IMR-90 (cell line): ENCODE measurements at regions not wholly inside any gene's neighbourhood (a gene's known extent, or its start where the extent isn't known, plus 50 kb on each side); places are given as distances from the start of the nearest gene placed in this dataset.

ENCODE experiments used
- ATAC-seq: fragments of 200-7000 bp; cut with Tn5 transposase; 2 replicates; pipeline ENCODE4 v1.9.1; 2020; ENCODE audit warnings: low read depth, mild to moderate bottlenecking, moderate library complexity
- BruUV-seq: library from RNA; stranded (reverse); fragments of 400-500 nt; replicated peaks from 2 replicates; lab custom pipeline; 2021; lab: Mats Ljungman, UMichigan
- CTCF ChIA-PET: fragments of 300-600 bp; formaldehyde crosslinking; extraction: SDS; loops from one replicate; lab custom pipeline; 2021; ENCODE audit warnings: antibody characterized with exemption; lab: Yijun Ruan, JAX
- POLR2A ChIA-PET: fragments of 300-600 bp; sonication (Branson Sonifier 250); formaldehyde crosslinking; loops from one replicate; lab custom pipeline; 2022; ENCODE audit warnings: antibody characterized with exemption; ENCODE audit not compliant: unreplicated experiment; lab: Charles Lee
- DNase-seq: peaks from one replicate; pipeline ENCODE4 v3.0.0; 2013
- H2AFZ ChIP-seq: replicated peaks from 2 replicates; pipeline ENCODE3; 2013; ENCODE audit warnings: low read length, mild to moderate bottlenecking; ENCODE audit not compliant: poor library complexity
- H2AK5ac ChIP-seq: 2 replicates; pipeline ENCODE4 v1.6.1; 2013; ENCODE audit warnings: low read depth, low read length, inconsistent platforms
- H2AK9ac ChIP-seq: replicated peaks from 2 replicates; pipeline ENCODE3; 2013; ENCODE audit warnings: mild to moderate bottlenecking, low read depth, low read length, moderate library complexity; ENCODE audit not compliant: poor library complexity
- H2BK120ac ChIP-seq: 2 replicates; pipeline ENCODE4 v1.6.1; 2013; ENCODE audit warnings: low read depth, low read length, inconsistent platforms
- H2BK15ac ChIP-seq: 3 replicates; pipeline ENCODE4 v1.6.1; 2013; ENCODE audit warnings: low read depth, low read length, inconsistent platforms
- H2BK20ac ChIP-seq: 2 replicates; pipeline ENCODE4 v1.6.1; 2013; ENCODE audit warnings: low read depth, mild to moderate bottlenecking, inconsistent platforms, low read length, moderate library complexity
- H2BK5ac ChIP-seq: 2 replicates; pipeline ENCODE4 v1.6.1; 2013; ENCODE audit warnings: mild to moderate bottlenecking, low read depth, low read length, inconsistent platforms; ENCODE audit not compliant: poor library complexity, severe bottlenecking
- H3K14ac ChIP-seq: replicated peaks from 2 replicates; pipeline ENCODE4 v1.6.1; 2013; ENCODE audit warnings: low read depth, low read length, inconsistent platforms
- H3K18ac ChIP-seq: 2 replicates; pipeline ENCODE4 v1.6.1; 2013; ENCODE audit warnings: low read depth, low read length, control low read depth
- H3K23ac ChIP-seq: 2 replicates; pipeline ENCODE4 v1.6.1; 2013; ENCODE audit warnings: low read depth, low read length, inconsistent platforms
- H3K27ac ChIP-seq: 2 replicates; pipeline ENCODE4 v1.5.1; 2013; ENCODE audit warnings: mild to moderate bottlenecking, control low read depth, low read length; ENCODE audit not compliant: insufficient read depth
- H3K27me3 ChIP-seq: 2 replicates; pipeline ENCODE4 v1.6.1; 2013; ENCODE audit warnings: low read length; ENCODE audit not compliant: control insufficient read depth, insufficient read depth
- H3K36me3 ChIP-seq: 2 replicates; pipeline ENCODE4 v1.6.1; 2013; ENCODE audit warnings: low read length, mixed read lengths; ENCODE audit not compliant: control insufficient read depth, insufficient read depth
- H3K4ac ChIP-seq: 2 replicates; pipeline ENCODE4 v1.6.1; 2013; ENCODE audit warnings: low read depth, low read length, inconsistent platforms
- H3K4me1 ChIP-seq: 2 replicates; pipeline ENCODE4 v1.6.1; 2013; ENCODE audit warnings: low read length, mixed read lengths; ENCODE audit not compliant: control insufficient read depth, insufficient read depth
- H3K4me2 ChIP-seq: 2 replicates; pipeline ENCODE4 v1.6.1; 2013; ENCODE audit warnings: low read depth, mild to moderate bottlenecking, control low read depth, low read length, moderate library complexity
- H3K4me3 ChIP-seq: 2 replicates; pipeline ENCODE4 v1.5.1; 2013; ENCODE audit warnings: low read depth, mild to moderate bottlenecking, control low read depth, low read length, moderate library complexity; ENCODE audit not compliant: insufficient read depth
- H3K56ac ChIP-seq: 2 replicates; pipeline ENCODE4 v1.6.1; 2013; ENCODE audit warnings: low read length, inconsistent platforms; ENCODE audit not compliant: insufficient read depth; ENCODE audit errors: extremely low read depth
- H3K79me1 ChIP-seq, 2 experiments: 2 replicates each; pipeline ENCODE4 v1.6.1; 2013; ENCODE audit warnings: low read length in 2 of 2, inconsistent platforms in 1 of 2, low read depth in 1 of 2
- H3K9ac ChIP-seq: 2 replicates; pipeline ENCODE4 v1.6.1; 2013; ENCODE audit warnings: low read depth, low read length, control low read depth
- H3K9me1 ChIP-seq: 2 replicates; pipeline ENCODE4 v1.6.1; 2013; ENCODE audit warnings: low read length, inconsistent platforms; ENCODE audit not compliant: insufficient read depth
- H3K9me3 ChIP-seq: 2 replicates; pipeline ENCODE4 v1.6.1; 2013; ENCODE audit warnings: low read length; ENCODE audit not compliant: control insufficient read depth, insufficient read depth
- H4K20me1 ChIP-seq: 2 replicates; pipeline ENCODE4 v1.6.1; 2013; ENCODE audit warnings: low read length, inconsistent platforms; ENCODE audit not compliant: insufficient read depth
- H4K5ac ChIP-seq: 2 replicates; pipeline ENCODE4 v1.6.1; 2013; ENCODE audit warnings: mild to moderate bottlenecking, low read depth, low read length, control low read depth
- H4K8ac ChIP-seq, 2 experiments: 2 replicates each; pipeline ENCODE4 v1.6.1; 2013; ENCODE audit warnings: low read depth in 2 of 2, low read length in 2 of 2, control low read depth in 1 of 2, inconsistent platforms in 1 of 2
- H4K91ac ChIP-seq: 2 replicates; pipeline ENCODE4 v1.6.1; 2013; ENCODE audit warnings: low read depth, low read length, inconsistent platforms; ENCODE audit not compliant: insufficient read depth
- BHLHE40 ChIP-seq: fragments of 150-350 bp; IDR thresholded peaks from 2 replicates; pipeline ENCODE4 v1.6.1; 2016; ENCODE audit warnings: mild to moderate bottlenecking, low read depth, low read length
- CEBPB ChIP-seq: IDR thresholded peaks from 2 replicates; pipeline ENCODE4 v1.6.1; 2012; ENCODE audit warnings: low read depth, low read length, improper control_type of control experiment
- CTCF ChIP-seq: conservative IDR thresholded peaks from 2 replicates; pipeline ENCODE4 v1.5.1; 2012; ENCODE audit warnings: mild to moderate bottlenecking, low read depth, low read length, improper control_type of control experiment
- ELK1 ChIP-seq: fragments of 150-350 bp; IDR thresholded peaks from 2 replicates; pipeline ENCODE4 v1.6.1; 2016; ENCODE audit warnings: low read depth, mild to moderate bottlenecking, low read length, moderate library complexity, borderline replicate concordance
- FOS ChIP-seq: fragments of 150-350 bp; IDR thresholded peaks from 2 replicates; pipeline ENCODE4 v1.6.1; 2016; ENCODE audit warnings: low read depth, low read length
- MAFK ChIP-seq: IDR thresholded peaks from 2 replicates; pipeline ENCODE4 v1.6.1; 2012; ENCODE audit warnings: low read depth, low read length, improper control_type of control experiment
- MXI1 ChIP-seq: IDR thresholded peaks from 2 replicates; pipeline ENCODE4 v1.6.1; 2012; ENCODE audit warnings: low read depth, mild to moderate bottlenecking, low read length, moderate library complexity, borderline replicate concordance
- NFE2L2 ChIP-seq: fragments of 150-350 bp; IDR thresholded peaks from 2 replicates; pipeline ENCODE4 v1.6.1; 2016; ENCODE audit warnings: low read depth, mild to moderate bottlenecking, low read length
- POLR2A ChIP-seq: IDR thresholded peaks from 2 replicates; pipeline ENCODE4 v1.6.1; 2012; ENCODE audit warnings: mild to moderate bottlenecking, low read depth, low read length
- RAD21 ChIP-seq: IDR thresholded peaks from 2 replicates; pipeline ENCODE4 v1.6.1; 2012; ENCODE audit warnings: low read length, improper control_type of control experiment
- RCOR1 ChIP-seq: IDR thresholded peaks from 2 replicates; pipeline ENCODE4 v1.6.1; 2012; ENCODE audit warnings: mild to moderate bottlenecking, low read length, improper control_type of control experiment; ENCODE audit not compliant: insufficient replicate concordance
- RFX5 ChIP-seq: IDR thresholded peaks from 2 replicates; pipeline ENCODE4 v1.8.0; 2012; ENCODE audit warnings: low read depth, mild to moderate bottlenecking, low read length, moderate library complexity
- USF2 ChIP-seq: fragments of 150-350 bp; IDR thresholded peaks from 2 replicates; pipeline ENCODE4 v1.6.1; 2017; ENCODE audit warnings: mild to moderate bottlenecking, antibody characterized with exemption, low read length, low read depth
- whole genome bisulfite sequencing, 2 experiments: methylation state at CpG; one replicate each; pipeline versions ENCODE4 v1.1.5 to v1.1.7; 2013; ENCODE audit warnings: missing lambda C conversion rate in 2 of 2; ENCODE audit not compliant: insufficient read length in 1 of 2; ENCODE audit errors: extremely low coverage in 2 of 2; 5-methylcytosine and 5-hydroxymethylcytosine counted together
- dilution Hi-C: fragments of 300-500 bp; cut with HindIII; formaldehyde crosslinking; loops from one replicate; pipeline ENCODE4 v1.14.3; 2018; ENCODE audit warnings: low sequenced_read_pairs; ENCODE audit not compliant: unreplicated experiment
- in situ Hi-C: fragments of 300-500 bp; cut with MboI; formaldehyde crosslinking; loops from 3 replicates; pipeline ENCODE4 v1.14.3; 2019; ENCODE audit warnings: low sequenced_read_pairs, inconsistent platforms, mixed read lengths
- intact Hi-C: fragments of 100-400 bp; cut with micrococcal nuclease; formaldehyde crosslinking; loops from 2 replicates; pipeline ENCODE4 v1.10.0; 2022

- no peak overlapping the region for H2BK5ac ChIP-seq
- H4K5ac ChIP-seq = no peak overlapping the region
- no peak overlapping the region for H3K27ac ChIP-seq
- dilution Hi-C loops = no loop called here
- H3K18ac ChIP-seq = no peak overlapping the region
- ChIA-PET POLR2A (no interaction called here), CTCF (no interaction called here)
- no peaks in the 10 kb centered on the region for H3K4me1 ChIP-seq
- H3K79me1 ChIP-seq = no peaks in the 10 kb centered on the region
- H2AFZ ChIP-seq = no peak overlapping the region
- H2AK9ac ChIP-seq = no peak overlapping the region
- H2BK120ac ChIP-seq = no peak overlapping the region
- H3K56ac ChIP-seq = no peak overlapping the region
- no peak for DNase-seq
- no peak overlapping the region for H2BK15ac ChIP-seq
- in situ Hi-C loops = no loop called here
- no peak overlapping the region for H2BK20ac ChIP-seq
- no peak for TF ChIP-seq FOS
- no peak for TF ChIP-seq MAFK
- TF ChIP-seq POLR2A = no peak
- no peak for TF ChIP-seq RFX5
- no peak for TF ChIP-seq NFE2L2
- TF ChIP-seq ELK1 = no peak
- TF ChIP-seq BHLHE40 = no peak
- no peak for TF ChIP-seq RCOR1
- TF ChIP-seq RAD21 = no peak
- TF ChIP-seq MXI1 = no peak
- TF ChIP-seq CEBPB = no peak
- TF ChIP-seq CTCF = no peak
- no peak for TF ChIP-seq USF2
- no TSS peak for BruUV-seq
- no peak overlapping the region for H4K8ac ChIP-seq
- no peaks in the 10 kb centered on the region for H3K36me3 ChIP-seq
- no peak overlapping the region for H3K4ac ChIP-seq
- H3K27me3 ChIP-seq = no peaks in the 10 kb centered on the region
- no peak overlapping the region for H3K14ac ChIP-seq
- intact Hi-C loops = no loop called here
- H3K9me1 ChIP-seq = no peaks in the 10 kb centered on the region
- no CpG with 5 or more reads among the region's 4 CpGs for WGBS, 2 experiments
- ATAC-seq = no peak
- no peak overlapping the region for H3K4me3 ChIP-seq
- no peak overlapping the region for H3K23ac ChIP-seq
- H3K9me3 ChIP-seq = peaks cover 2% of the 10 kb centered on the region; the same call in 1 of the 2 replicates
- H4K20me1 ChIP-seq = no peaks in the 10 kb centered on the region
- no peak overlapping the region for H3K4me2 ChIP-seq
- no peak overlapping the region for H3K9ac ChIP-seq
- H4K91ac ChIP-seq = no peak overlapping the region
- no peak overlapping the region for H2AK5ac ChIP-seq
These were observed 475.2 kb upstream of the CDH18 start for GRCh38 chr5:20463206-20463605.
